WTC11 (cell line): ENCODE measurements at regions not wholly inside any gene's neighbourhood (a gene's known extent, or its start where the extent isn't known, plus 50 kb on each side); places are given as distances from the start of the nearest gene placed in this dataset.
A peak's percentile ranks its signal among the peaks of the same experiment; 100 is the strongest.
"Not testable (repeated sequence)": the region's sequence is repeated elsewhere in the genome, so short reads cannot be mapped to it uniquely, and the experiment has no call there.

Experiments used
- ATAC-seq: fragments of 200-7000 bp; cut with Tn5 transposase; 2 replicates; pipeline ENCODE4 v1.10.0; 2021; ENCODE audit warnings: mild to moderate bottlenecking, moderate library complexity
- CTCF ChIA-PET: fragments of 300-600 bp; sonication (Branson Sonifier 250); formaldehyde crosslinking; loops from one replicate; lab custom pipeline; 2021; ENCODE audit warnings: antibody characterized with exemption; lab: Charles Lee
- POLR2A ChIA-PET: fragments of 350-600 bp; sonication (Branson Sonifier 250); formaldehyde crosslinking; loops from one replicate; lab custom pipeline; 2021; ENCODE audit warnings: antibody characterized with exemption; lab: Charles Lee
- DNase-seq: peaks from one replicate; pipeline ENCODE4 v3.0.0; 2021; ENCODE audit warnings: low spot score
- H3K27ac Mint-ChIP-seq: 2 replicates; pipeline ENCODE4 v1.8.0; 2021; ENCODE audit warnings: mixed read lengths
- H3K27me3 Mint-ChIP-seq: 2 replicates; pipeline ENCODE4 v1.8.0; 2021; ENCODE audit warnings: low read depth, mild to moderate bottlenecking, moderate library complexity, mixed read lengths
- H3K36me3 Mint-ChIP-seq: 2 replicates; pipeline ENCODE4 v1.8.0; 2021; ENCODE audit warnings: mixed read lengths
- H3K4me1 Mint-ChIP-seq: 2 replicates; pipeline ENCODE4 v1.8.0; 2022; ENCODE audit warnings: mixed read lengths
- H3K4me3 Mint-ChIP-seq: 2 replicates; pipeline ENCODE4 v1.8.0; 2021; ENCODE audit warnings: mild to moderate bottlenecking, moderate library complexity, mixed read lengths
- H3K9me3 Mint-ChIP-seq: 2 replicates; pipeline ENCODE4 v1.8.0; 2021; ENCODE audit warnings: mixed read lengths
- ATF1 ChIP-seq: sonication (generic); formaldehyde crosslinking; IDR thresholded peaks from 2 replicates; pipeline ENCODE4 v1.8.1; 2023; ENCODE audit warnings: mild to moderate bottlenecking, moderate library complexity, missing genetic modification reagents
- E2F1 ChIP-seq: sonication (generic); formaldehyde crosslinking; IDR thresholded peaks from 2 replicates; pipeline ENCODE4 v1.8.0; 2022; ENCODE audit warnings: mild to moderate bottlenecking, missing genetic modification reagents
- ETV6 ChIP-seq: sonication (generic); formaldehyde crosslinking; IDR thresholded peaks from 2 replicates; pipeline ENCODE4 v1.8.1; 2022; ENCODE audit warnings: mild to moderate bottlenecking, missing genetic modification reagents
- JUN ChIP-seq: sonication (generic); formaldehyde crosslinking; IDR thresholded peaks from 2 replicates; pipeline ENCODE4 v1.8.0; 2023; ENCODE audit warnings: mild to moderate bottlenecking, missing genetic modification reagents
- KAT7 ChIP-seq: sonication (generic); formaldehyde crosslinking; IDR thresholded peaks from 2 replicates; pipeline ENCODE4 v1.8.1; 2023; ENCODE audit warnings: missing genetic modification reagents, mild to moderate bottlenecking, borderline replicate concordance
- MYBL2 ChIP-seq: sonication (generic); formaldehyde crosslinking; IDR thresholded peaks from 2 replicates; pipeline ENCODE4 v1.8.1; 2023; ENCODE audit warnings: mild to moderate bottlenecking, moderate library complexity, missing genetic modification reagents
- NFE2L1 ChIP-seq: sonication (generic); formaldehyde crosslinking; IDR thresholded peaks from 2 replicates; pipeline ENCODE4 v1.8.1; 2023; ENCODE audit warnings: missing genetic modification reagents
- PREB ChIP-seq: sonication (generic); formaldehyde crosslinking; IDR thresholded peaks from 2 replicates; pipeline ENCODE4 v1.8.1; 2022; ENCODE audit warnings: mild to moderate bottlenecking, missing genetic modification reagents, moderate library complexity, borderline replicate concordance
- SMAD3 ChIP-seq: sonication (generic); formaldehyde crosslinking; IDR thresholded peaks from 2 replicates; pipeline ENCODE4 v1.8.0; 2022; ENCODE audit warnings: missing genetic modification reagents, mild to moderate bottlenecking, borderline replicate concordance
- SP1 ChIP-seq: sonication (generic); formaldehyde crosslinking; conservative IDR thresholded peaks from 2 replicates; pipeline ENCODE4 v1.8.1; 2022; ENCODE audit warnings: missing genetic modification reagents
- STAT6 ChIP-seq: sonication (generic); formaldehyde crosslinking; conservative IDR thresholded peaks from 2 replicates; pipeline ENCODE4 v1.8.1; 2023; ENCODE audit warnings: mild to moderate bottlenecking, low read depth, missing genetic modification reagents, moderate library complexity
- TEAD1 ChIP-seq: sonication (generic); formaldehyde crosslinking; IDR thresholded peaks from 2 replicates; pipeline ENCODE4 v1.8.0; 2022; ENCODE audit warnings: mild to moderate bottlenecking, missing genetic modification reagents
- TP53 ChIP-seq: sonication (generic); formaldehyde crosslinking; IDR thresholded peaks from 2 replicates; pipeline ENCODE4 v1.8.1; 2023; ENCODE audit warnings: mild to moderate bottlenecking, missing genetic modification reagents
- ZNF121 ChIP-seq: sonication (generic); formaldehyde crosslinking; IDR thresholded peaks from 2 replicates; pipeline ENCODE4 v1.8.0; 2023; ENCODE audit warnings: missing genetic modification reagents
- ZNF423 ChIP-seq: fragments of 250-450 bp; sonication (Bioruptor Pico); IDR thresholded peaks from 2 replicates; pipeline ENCODE4 v2.1.2; 2022; ENCODE audit warnings: mild to moderate bottlenecking, moderate library complexity
- TF ChIP-seq, protein P1 (sequence below): fragments of 250-450 bp; sonication (Bioruptor Pico); IDR thresholded peaks from 2 replicates; pipeline ENCODE4 v2.1.2; 2022; ENCODE audit warnings: mild to moderate bottlenecking, moderate library complexity
- TF ChIP-seq, protein P2 (sequence below): sonication (generic); formaldehyde crosslinking; IDR thresholded peaks from 2 replicates; pipeline ENCODE4 v1.8.1; 2022; ENCODE audit warnings: mild to moderate bottlenecking, moderate library complexity, missing genetic modification reagents
- TF ChIP-seq, protein P3 (sequence below): sonication (generic); formaldehyde crosslinking; IDR thresholded peaks from 2 replicates; pipeline ENCODE4 v1.8.0; 2023; ENCODE audit warnings: missing genetic modification reagents
- TF ChIP-seq, protein P4 (sequence below): sonication (generic); formaldehyde crosslinking; IDR thresholded peaks from 2 replicates; pipeline ENCODE4 v1.8.1; 2022; ENCODE audit warnings: missing genetic modification reagents, borderline replicate concordance

GRCh38 chr6:111944541-111944940 lies 71.3 kb upstream of the FYN start:
- Mint-ChIP-seq H3K27me3 (no peaks in the 10 kb centered on the region), H3K4me3 (no peak overlapping the region), H3K27ac (no peak overlapping the region), H3K9me3 (peaks cover 23% of the 10 kb centered on the region), H3K36me3 (peaks cover 15% of the 10 kb centered on the region), H3K4me1 (peaks cover 9% of the 10 kb centered on the region)
- ChIA-PET POLR2A (no interaction called here), CTCF (interaction anchor here (0.9 kb wide), 1 partner anchor 13 kb away, joined by 4 read pairs; no protein-coding TSS in a partner anchor)
- ATAC-seq (no peak), DNase-seq (no peak)
- TF ChIP-seq SMAD3 (CRISPR knock-in tag), result no peak

- ATAC-seq (peak; percentile 78), DNase-seq (no peak)
- TF ChIP-seq NFE2L1 (no peak), E2F1 (no peak), SP1 (CRISPR knock-in tag) (no peak), ETV6 (peak; percentile 71; the same call in 1 of the 2 replicates), ZNF423 (CRISPR knock-in tag) (0 out of 2 replicates have a peak, but pooled peaks have one; percentile 29), MYBL2 (CRISPR knock-in tag) (no peak)
- TF ChIP-seq, protein P1, sequence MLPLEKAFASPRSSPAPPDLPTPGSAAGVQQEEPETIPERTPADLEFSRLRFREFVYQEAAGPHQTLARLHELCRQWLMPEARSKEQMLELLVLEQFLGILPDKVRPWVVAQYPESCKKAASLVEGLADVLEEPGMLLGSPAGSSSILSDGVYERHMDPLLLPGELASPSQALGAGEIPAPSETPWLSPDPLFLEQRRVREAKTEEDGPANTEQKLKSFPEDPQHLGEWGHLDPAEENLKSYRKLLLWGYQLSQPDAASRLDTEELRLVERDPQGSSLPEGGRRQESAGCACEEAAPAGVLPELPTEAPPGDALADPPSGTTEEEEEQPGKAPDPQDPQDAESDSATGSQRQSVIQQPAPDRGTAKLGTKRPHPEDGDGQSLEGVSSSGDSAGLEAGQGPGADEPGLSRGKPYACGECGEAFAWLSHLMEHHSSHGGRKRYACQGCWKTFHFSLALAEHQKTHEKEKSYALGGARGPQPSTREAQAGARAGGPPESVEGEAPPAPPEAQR (CRISPR knock-in tag), result 0 out of 2 replicates have a peak, but pooled peaks have one; percentile 26
- TF ChIP-seq, protein P2, sequence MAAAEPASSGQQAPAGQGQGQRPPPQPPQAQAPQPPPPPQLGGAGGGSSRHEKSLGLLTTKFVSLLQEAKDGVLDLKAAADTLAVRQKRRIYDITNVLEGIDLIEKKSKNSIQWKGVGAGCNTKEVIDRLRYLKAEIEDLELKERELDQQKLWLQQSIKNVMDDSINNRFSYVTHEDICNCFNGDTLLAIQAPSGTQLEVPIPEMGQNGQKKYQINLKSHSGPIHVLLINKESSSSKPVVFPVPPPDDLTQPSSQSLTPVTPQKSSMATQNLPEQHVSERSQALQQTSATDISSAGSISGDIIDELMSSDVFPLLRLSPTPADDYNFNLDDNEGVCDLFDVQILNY, result no peak
- CTCF ChIA-PET, result interaction anchor here (1.0 to 1.3 kb wide), 3 partner anchors 8 to 263 kb away, joined by 3 to 7 read pairs (median 4); no protein-coding TSS in a partner anchor
- Mint-ChIP-seq H3K4me1 (peaks cover 26% of the 10 kb centered on the region), H3K36me3 (no peaks in the 10 kb centered on the region), H3K27ac (no peak overlapping the region), H3K4me3 (no peak overlapping the region), H3K27me3 (no peaks in the 10 kb centered on the region), H3K9me3 (no peaks in the 10 kb centered on the region)
- POLR2A ChIA-PET, result no interaction called here
Observed at GRCh38 chr6:111949546-111949945, 76.3 kb upstream of the FYN start.

- H3K9me3 Mint-ChIP-seq, H3K27me3 Mint-ChIP-seq, H3K36me3 Mint-ChIP-seq, POLR2A ChIA-PET, DNase-seq, H3K27ac Mint-ChIP-seq, ATAC-seq, H3K4me3 Mint-ChIP-seq: not testable (repeated sequence)
- H3K4me1 Mint-ChIP-seq, result peaks cover 26% of the 10 kb centered on the region
- CTCF ChIA-PET, result interaction anchor here (1.0 to 1.3 kb wide), 3 partner anchors 8 to 264 kb away, joined by 3 to 7 read pairs (median 4); no protein-coding TSS in a partner anchor
Observed at GRCh38 chr6:111949984-111950383, 76.7 kb upstream of the FYN start.

GRCh38 chr6:111950661-111951496 lies 77.6 kb upstream of the FYN start:
- Mint-ChIP-seq H3K9me3 (no peaks in the 10 kb centered on the region), H3K4me1 (peaks cover 23% of the 10 kb centered on the region), H3K27ac (no peak overlapping the region), H3K27me3 (no peaks in the 10 kb centered on the region), H3K36me3 (no peaks in the 10 kb centered on the region), H3K4me3 (no peak overlapping the region)
- DNase-seq, result no peak
- ATAC-seq, result no peak
- CTCF ChIA-PET, result no interaction called here
- POLR2A ChIA-PET, result no interaction called here
- TF ChIP-seq ZNF121 (CRISPR knock-in tag) (no peak), JUN (CRISPR knock-in tag) (no peak), PREB (CRISPR knock-in tag) (no peak), STAT6 (CRISPR knock-in tag) (no peak), TEAD1 (no peak), TP53 (no peak), KAT7 (CRISPR knock-in tag) (no peak), ATF1 (CRISPR knock-in tag) (no peak)
- TF ChIP-seq, protein P3, sequence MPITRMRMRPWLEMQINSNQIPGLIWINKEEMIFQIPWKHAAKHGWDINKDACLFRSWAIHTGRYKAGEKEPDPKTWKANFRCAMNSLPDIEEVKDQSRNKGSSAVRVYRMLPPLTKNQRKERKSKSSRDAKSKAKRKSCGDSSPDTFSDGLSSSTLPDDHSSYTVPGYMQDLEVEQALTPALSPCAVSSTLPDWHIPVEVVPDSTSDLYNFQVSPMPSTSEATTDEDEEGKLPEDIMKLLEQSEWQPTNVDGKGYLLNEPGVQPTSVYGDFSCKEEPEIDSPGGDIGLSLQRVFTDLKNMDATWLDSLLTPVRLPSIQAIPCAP (CRISPR knock-in tag), result no peak
- TF ChIP-seq, protein P4, sequence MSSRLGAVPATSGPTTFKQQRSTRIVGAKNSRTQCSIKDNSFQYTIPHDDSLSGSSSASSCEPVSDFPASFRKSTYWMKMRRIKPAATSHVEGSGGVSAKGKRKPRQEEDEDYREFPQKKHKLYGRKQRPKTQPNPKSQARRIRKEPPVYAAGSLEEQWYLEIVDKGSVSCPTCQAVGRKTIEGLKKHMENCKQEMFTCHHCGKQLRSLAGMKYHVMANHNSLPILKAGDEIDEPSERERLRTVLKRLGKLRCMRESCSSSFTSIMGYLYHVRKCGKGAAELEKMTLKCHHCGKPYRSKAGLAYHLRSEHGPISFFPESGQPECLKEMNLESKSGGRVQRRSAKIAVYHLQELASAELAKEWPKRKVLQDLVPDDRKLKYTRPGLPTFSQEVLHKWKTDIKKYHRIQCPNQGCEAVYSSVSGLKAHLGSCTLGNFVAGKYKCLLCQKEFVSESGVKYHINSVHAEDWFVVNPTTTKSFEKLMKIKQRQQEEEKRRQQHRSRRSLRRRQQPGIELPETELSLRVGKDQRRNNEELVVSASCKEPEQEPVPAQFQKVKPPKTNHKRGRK (CRISPR knock-in tag), result no peak
